BLaER1 treated with 17β-estradiol and CSF1 and Interleukin-3, amounts not matched to agents 10 nM and 100 nM (cell line): ENCODE measurements at regions not wholly inside any gene's neighbourhood (a gene's known extent, or its start where the extent isn't known, plus 50 kb on each side); places are given as distances from the start of the nearest gene placed in this dataset.

ENCODE experiments used
- H3K27ac ChIP-seq, 11 experiments: shearing (Covaris generic); formaldehyde crosslinking; 2 replicates each; pipeline ENCODE4 v1.8.1; 2022
- H3K27me3 ChIP-seq, 11 experiments: shearing (Covaris generic); formaldehyde crosslinking; 2 replicates each; pipeline ENCODE4 v1.8.1; 2022
- H3K36me3 ChIP-seq, 11 experiments: shearing (Covaris generic); formaldehyde crosslinking; 2 replicates each; pipeline ENCODE4 v1.8.1; 2022
- H3K4me1 ChIP-seq, 10 experiments: shearing (Covaris generic); formaldehyde crosslinking; 2 replicates each; pipeline ENCODE4 v1.8.1; 2022
- H3K4me2 ChIP-seq, 11 experiments: shearing (Covaris generic); formaldehyde crosslinking; 2 replicates each; pipeline ENCODE4 v1.8.1; 2022
- H3K4me3 ChIP-seq, 10 experiments: shearing (Covaris generic); formaldehyde crosslinking; 2 replicates each; pipeline ENCODE4 v1.8.1; 2022
- H3K9ac ChIP-seq, 11 experiments: shearing (Covaris generic); formaldehyde crosslinking; 2 replicates each; pipeline ENCODE4 v1.8.1; 2022
- H3K9me3 ChIP-seq, 11 experiments: shearing (Covaris generic); formaldehyde crosslinking; replicated peaks in 1 of 11; 2 replicates each; pipeline ENCODE4 v1.8.1; 2022
- H4K20me1 ChIP-seq, 11 experiments: shearing (Covaris generic); formaldehyde crosslinking; 2 replicates each; pipeline ENCODE4 v1.8.1; 2022
- Cebpa-rat ChIP-seq, 11 experiments: shearing (Covaris generic); IDR thresholded peaks; 2 replicates each; pipeline ENCODE4 v1.8.1; 2022

- Histone ChIP-seq H3K4me2 (no peak overlapping the region), H3K36me3 (peaks cover 0 to 6% (median 0%) of the 10 kb centered on the region in 11 experiments; a peak in 1 of 22 replicates), H3K9ac (no peak overlapping the region), H3K4me1 (peaks cover 24 to 55% (median 38%) of the 10 kb centered on the region in 10 experiments), H3K27me3 (no peaks in the 10 kb centered on the region), H3K4me3 (no peak overlapping the region), H3K27ac (no peak overlapping the region), H3K9me3 (peaks cover 33 to 47% (median 43%) of the 10 kb centered on the region in 11 experiments), H4K20me1 (no peaks in the 10 kb centered on the region)
- no peak for TF ChIP-seq Cebpa-rat (IDR thresholded peaks at IDR 0.05)
Measured at GRCh38 chr11:45062974-45063635, 83.3 kb upstream of the PRDM11 start.

DNA sequence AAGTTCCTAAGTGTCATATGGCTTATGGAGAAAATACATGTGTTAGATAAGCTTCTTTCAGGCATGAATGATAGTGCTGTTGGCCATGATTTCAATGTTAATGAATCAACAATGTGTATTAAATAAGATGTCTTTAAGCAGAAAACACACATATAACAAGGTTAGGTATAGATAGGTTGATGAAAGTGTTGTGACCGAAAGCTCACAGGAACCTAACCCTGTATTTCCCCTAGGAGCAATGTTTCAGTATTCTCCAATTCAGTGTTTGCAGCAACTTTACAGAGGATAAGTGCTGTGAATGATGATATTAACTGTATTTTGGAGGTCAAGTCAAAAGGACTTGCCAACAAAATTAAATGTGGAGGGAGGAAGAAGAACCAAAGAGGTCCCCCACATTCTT lies 82.8 kb upstream of the PRDM11 start:
- peaks cover 0 to 6% (median 0%) of the 10 kb centered on the region in 11 experiments; a peak in 1 of 22 replicates for H3K36me3 ChIP-seq
- no peak overlapping the region for H3K4me2 ChIP-seq
- H3K9ac ChIP-seq = no peak overlapping the region
- peaks cover 33 to 47% (median 43%) of the 10 kb centered on the region in 11 experiments for H3K9me3 ChIP-seq
- TF ChIP-seq Cebpa-rat (IDR thresholded peaks at IDR 0.05) = no peak
- H3K4me3 ChIP-seq = no peak overlapping the region
- H3K27me3 ChIP-seq = no peaks in the 10 kb centered on the region
- peaks cover 18 to 55% (median 37%) of the 10 kb centered on the region in 10 experiments for H3K4me1 ChIP-seq
- no peaks in the 10 kb centered on the region for H4K20me1 ChIP-seq
- H3K27ac ChIP-seq = no peak overlapping the region

- Histone ChIP-seq H3K4me3 (no peak overlapping the region), H3K4me2 (peak overlapping the region in 7 of 11 experiments; percentile 17 to 52 (median 31); a peak in 9 of 22 replicates), H3K4me1 (peaks cover 6 to 74% (median 45%) of the 10 kb centered on the region in 10 experiments), H3K9ac (no peak overlapping the region), H3K27ac (0 out of 22 replicates have a peak overlapping the region, but pooled peaks of 1 of the 11 experiments have one; percentile 0), H3K36me3 (peaks cover 0 to 6% (median 0%) of the 10 kb centered on the region in 11 experiments; a peak in 1 of 22 replicates), H4K20me1 (no peaks in the 10 kb centered on the region), H3K9me3 (peaks cover 32 to 43% (median 40%) of the 10 kb centered on the region in 11 experiments), H3K27me3 (no peaks in the 10 kb centered on the region)
- TF ChIP-seq Cebpa-rat (IDR thresholded peaks at IDR 0.05) = no peak
Measured at GRCh38 chr11:45067966-45068365, 78.5 kb upstream of the PRDM11 start.

- Histone ChIP-seq H4K20me1 (no peaks in the 10 kb centered on the region), H3K27ac (peak overlapping the region in 3 of 11 experiments; percentile 29 to 83 (median 50); a peak in 6 of 22 replicates), H3K27me3 (no peaks in the 10 kb centered on the region), H3K9me3 (peaks cover 8 to 12% (median 10%) of the 10 kb centered on the region in 11 experiments; a peak in 19 of 22 replicates), H3K9ac (peak overlapping the region in 1 of 11 experiments; percentile 21; a peak in 1 of 22 replicates), H3K4me1 (peaks cover 32 to 95% (median 69%) of the 10 kb centered on the region in 10 experiments), H3K36me3 (0 out of 22 replicates have a peak, but pooled peaks cover 0 to 4% (median 0%) of the 10 kb centered on the region in 11 experiments), H3K4me2 (peak overlapping the region in 9 of 11 experiments; percentile 13 to 95 (median 81); a peak in 16 of 22 replicates), H3K4me3 (no peak overlapping the region)
- TF ChIP-seq Cebpa-rat (IDR thresholded peaks at IDR 0.05) = no peak
Measured at GRCh38 chr11:45071232-45071631, 75.2 kb upstream of the PRDM11 start.

GRCh38 chr11:45073685-45074141 lies 72.7 kb upstream of the PRDM11 start:
- peaks cover 38 to 95% (median 77%) of the 10 kb centered on the region in 10 experiments for H3K4me1 ChIP-seq
- H4K20me1 ChIP-seq = no peaks in the 10 kb centered on the region
- no peaks in the 10 kb centered on the region for H3K27me3 ChIP-seq
- H3K27ac ChIP-seq = peak overlapping the region in 10 of 11 experiments; percentile 51 to 83 (median 71); a peak in 19 of 22 replicates
- TF ChIP-seq Cebpa-rat (IDR thresholded peaks at IDR 0.05) = no peak
- peak overlapping the region; percentile 78 to 95 (median 83) for H3K4me2 ChIP-seq
- H3K36me3 ChIP-seq = no peaks in the 10 kb centered on the region
- H3K9ac ChIP-seq = peak overlapping the region; percentile 16 to 72 (median 58); a peak in 18 of 22 replicates
- no peaks in the 10 kb centered on the region for H3K9me3 ChIP-seq
- H3K4me3 ChIP-seq = peak overlapping the region in 4 of 10 experiments; percentile 5 to 21 (median 11); a peak in 7 of 20 replicates

- Histone ChIP-seq H3K4me2 (peak overlapping the region; percentile 33 to 95 (median 83); a peak in 21 of 22 replicates), H3K4me3 (no peak overlapping the region), H3K9me3 (no peaks in the 10 kb centered on the region), H3K27ac (peak overlapping the region in 4 of 11 experiments; percentile 76 to 83 (median 80); a peak in 5 of 22 replicates), H3K9ac (peak overlapping the region in 3 of 11 experiments; percentile 13 to 66 (median 18); a peak in 3 of 22 replicates), H3K4me1 (peaks cover 56 to 100% (median 95%) of the 10 kb centered on the region in 10 experiments), H3K36me3 (no peaks in the 10 kb centered on the region), H4K20me1 (no peaks in the 10 kb centered on the region), H3K27me3 (no peaks in the 10 kb centered on the region)
- TF ChIP-seq Cebpa-rat (IDR thresholded peaks at IDR 0.05) = no peak
Measured at GRCh38 chr11:45075519-45075918, 70.9 kb upstream of the PRDM11 start.

DNA sequence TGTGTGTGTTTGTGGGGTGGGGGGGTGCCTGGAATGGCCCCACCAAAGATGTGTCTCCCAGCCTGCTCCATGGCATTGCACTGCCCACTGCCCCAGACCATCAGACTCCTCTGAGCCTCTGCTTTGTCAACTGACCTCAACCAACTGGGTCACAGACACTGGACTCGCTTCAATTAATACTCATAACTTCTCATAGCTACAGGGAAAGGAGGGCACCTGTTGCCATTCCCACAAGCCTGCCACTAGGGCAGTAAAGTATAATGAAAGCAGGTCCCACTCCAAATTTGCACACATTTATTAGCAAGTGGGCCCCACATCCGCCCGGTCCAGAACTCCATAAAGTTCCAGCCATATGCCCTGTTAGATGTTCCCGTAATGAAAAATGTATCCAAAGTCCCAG lies 70.5 kb upstream of the PRDM11 start:
- Histone ChIP-seq H3K9me3 (no peaks in the 10 kb centered on the region; a peak in 1 of 22 replicates), H3K4me1 (peaks cover 61 to 100% (median 96%) of the 10 kb centered on the region in 10 experiments), H3K4me3 (no peak overlapping the region), H3K27ac (no peak overlapping the region), H3K9ac (no peak overlapping the region), H4K20me1 (no peaks in the 10 kb centered on the region), H3K36me3 (no peaks in the 10 kb centered on the region), H3K4me2 (peak overlapping the region in 7 of 11 experiments; percentile 79 to 95 (median 83); a peak in 11 of 22 replicates), H3K27me3 (no peaks in the 10 kb centered on the region)
- TF ChIP-seq Cebpa-rat (IDR thresholded peaks at IDR 0.05) = no peak

GRCh38 chr11:45076761-45077160 lies 69.7 kb upstream of the PRDM11 start:
- H3K9me3 ChIP-seq = peaks cover 0 to 8% (median 4%) of the 10 kb centered on the region in 11 experiments; a peak in 4 of 22 replicates
- H3K9ac ChIP-seq = no peak overlapping the region
- no peak for TF ChIP-seq Cebpa-rat (IDR thresholded peaks at IDR 0.05)
- no peaks in the 10 kb centered on the region for H3K27me3 ChIP-seq
- peak overlapping the region in 4 of 11 experiments; percentile 5 to 91 (median 84); a peak in 4 of 22 replicates for H3K4me2 ChIP-seq
- H3K4me1 ChIP-seq = peaks cover 69 to 100% (median 96%) of the 10 kb centered on the region in 10 experiments
- H3K36me3 ChIP-seq = no peaks in the 10 kb centered on the region
- no peaks in the 10 kb centered on the region for H4K20me1 ChIP-seq
- no peak overlapping the region for H3K4me3 ChIP-seq
- H3K27ac ChIP-seq = no peak overlapping the region
